MM.1S (cell line): ENCODE measurements at regions not wholly inside any gene's neighbourhood (a gene's known extent, or its start where the extent isn't known, plus 50 kb on each side); places are given as distances from the start of the nearest gene placed in this dataset.

Experiments
- DNase-seq: peaks from one replicate; pipeline ENCODE4 v3.0.0-alpha.2; 2015
- H2AFZ ChIP-seq: fragments of 300-600 bp; sonication (generic); 2 replicates; pipeline ENCODE4 v1.6.0; 2016; ENCODE audit warnings: antibody characterized with exemption, low read length
- H3F3A ChIP-seq: fragments of 300-600 bp; sonication (generic); 2 replicates; pipeline ENCODE4 v1.6.1; 2016; ENCODE audit warnings: mild to moderate bottlenecking, antibody characterized with exemption, low read length, moderate library complexity, mixed read lengths; ENCODE audit not compliant: insufficient read depth
- H3K27ac ChIP-seq: fragments of 300-600 bp; sonication (generic); 2 replicates; pipeline ENCODE4 v1.5.1; 2016; ENCODE audit warnings: mild to moderate bottlenecking, low read length
- H3K27me3 ChIP-seq: fragments of 300-600 bp; sonication (generic); replicated peaks from 2 replicates; pipeline ENCODE4 v1.6.0; 2016; ENCODE audit warnings: low read length; ENCODE audit not compliant: insufficient read depth
- H3K36me3 ChIP-seq: fragments of 300-600 bp; sonication (generic); replicated peaks from 2 replicates; pipeline ENCODE4 v1.6.1; 2016; ENCODE audit warnings: mild to moderate bottlenecking, low read length, mixed read lengths; ENCODE audit not compliant: insufficient read depth
- H3K4me1 ChIP-seq: fragments of 300-600 bp; sonication (generic); 2 replicates; pipeline ENCODE4 v1.6.1; 2016; ENCODE audit warnings: low read length, mixed read lengths
- H3K4me2 ChIP-seq: fragments of 300-600 bp; sonication (generic); 2 replicates; pipeline ENCODE4 v1.6.0; 2016; ENCODE audit warnings: low read depth, low read length
- H3K4me3 ChIP-seq: fragments of 300-600 bp; sonication (generic); 2 replicates; pipeline ENCODE4 v1.5.1; 2016; ENCODE audit warnings: low read length, mixed read lengths
- H3K79me2 ChIP-seq: fragments of 300-600 bp; sonication (generic); 2 replicates; pipeline ENCODE4 v1.6.1; 2016; ENCODE audit warnings: mixed run types, low read length, mixed read lengths
- H3K9ac ChIP-seq: fragments of 300-600 bp; sonication (generic); 2 replicates; pipeline ENCODE4 v1.6.1; 2016; ENCODE audit warnings: low read length, mixed read lengths
- H3K9me2 ChIP-seq: fragments of 300-600 bp; sonication (generic); replicated peaks from 2 replicates; pipeline ENCODE4 v1.6.1; 2016; ENCODE audit warnings: mild to moderate bottlenecking, low read length, mixed read lengths; ENCODE audit not compliant: insufficient read depth
- H3K9me3 ChIP-seq: fragments of 300-600 bp; sonication (generic); replicated peaks from 2 replicates; pipeline ENCODE4 v1.6.1; 2016; ENCODE audit warnings: mild to moderate bottlenecking, low read length, mixed read lengths; ENCODE audit not compliant: insufficient read depth
- H4K20me1 ChIP-seq: fragments of 300-600 bp; sonication (generic); 2 replicates; pipeline ENCODE4 v1.6.1; 2016; ENCODE audit warnings: mild to moderate bottlenecking, low read length, moderate library complexity, mixed read lengths; ENCODE audit not compliant: insufficient read depth
- CTCF ChIP-seq: fragments of 300-600 bp; sonication (generic); IDR thresholded peaks from 2 replicates; pipeline ENCODE4 v1.5.1; 2016; ENCODE audit warnings: antibody characterized with exemption, low read length, mixed read lengths
- EZH2 ChIP-seq: fragments of 300-600 bp; sonication (generic); optimal IDR thresholded peaks from 2 replicates; pipeline ENCODE3; 2017; ENCODE audit warnings: low read depth, mild to moderate bottlenecking, antibody characterized with exemption, low read length, mixed read lengths
- EZH2phosphoT487 ChIP-seq: fragments of 300-600 bp; sonication (generic); IDR thresholded peaks from 2 replicates; pipeline ENCODE4 v1.6.1; 2018; ENCODE audit warnings: antibody characterized with exemption, low read length

DNA sequence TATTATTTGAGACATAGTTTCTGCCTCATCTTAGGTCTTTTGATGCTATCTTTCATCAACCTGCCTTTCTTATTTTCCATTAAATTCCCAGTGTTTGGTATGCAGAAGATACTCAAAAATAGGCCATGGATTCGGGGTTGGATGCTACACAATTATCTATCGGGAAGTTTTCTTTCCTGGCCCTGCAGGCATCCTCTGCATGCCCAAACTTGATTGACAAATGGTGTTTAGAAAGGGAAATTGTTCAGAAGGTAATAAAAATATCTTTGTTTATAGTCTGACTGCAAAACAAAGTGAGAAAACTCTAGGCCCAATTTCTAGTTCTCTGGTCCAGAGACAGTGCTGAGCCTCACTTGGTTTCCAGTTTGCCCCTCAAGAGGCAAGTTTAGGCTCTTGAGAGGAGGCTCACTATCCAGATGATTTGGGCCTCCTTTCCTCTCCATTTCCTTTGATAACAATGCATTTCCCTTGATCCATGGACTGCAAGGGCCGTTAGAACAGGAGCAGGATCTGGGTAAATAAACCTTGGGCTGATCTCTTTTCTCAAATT lies 157.1 kb upstream of the DPH6 start:
- DNase-seq, result no peak
- Histone ChIP-seq H3K9me2 (no peaks in the 10 kb centered on the region), H3K36me3 (no peaks in the 10 kb centered on the region), H3K4me3 (no peak overlapping the region), H3K27me3 (no peaks in the 10 kb centered on the region), H3K9ac (no peak overlapping the region), H3K9me3 (no peaks in the 10 kb centered on the region), H3F3A (no peaks in the 10 kb centered on the region), H3K79me2 (no peaks in the 10 kb centered on the region), H4K20me1 (no peaks in the 10 kb centered on the region), H2AFZ (no peak overlapping the region), H3K27ac (no peak overlapping the region), H3K4me1 (no peaks in the 10 kb centered on the region), H3K4me2 (no peak overlapping the region)
- TF ChIP-seq EZH2 (no peak), EZH2phosphoT487 (no peak), CTCF (no peak)

GRCh38 chr15:35705030-35705883 lies 159.3 kb upstream of the DPH6 start:
- Histone ChIP-seq H3K27ac (no peak overlapping the region), H3K79me2 (no peaks in the 10 kb centered on the region), H3K4me1 (no peaks in the 10 kb centered on the region), H3F3A (no peaks in the 10 kb centered on the region), H2AFZ (no peak overlapping the region), H3K9me2 (no peaks in the 10 kb centered on the region), H3K4me3 (no peak overlapping the region), H4K20me1 (no peaks in the 10 kb centered on the region), H3K9ac (no peak overlapping the region), H3K27me3 (no peaks in the 10 kb centered on the region), H3K9me3 (no peaks in the 10 kb centered on the region), H3K4me2 (no peak overlapping the region), H3K36me3 (no peaks in the 10 kb centered on the region)
- TF ChIP-seq CTCF, result no peak
- TF ChIP-seq EZH2, result no peak
- no peak for TF ChIP-seq EZH2phosphoT487
- DNase-seq, result no peak

DNA sequence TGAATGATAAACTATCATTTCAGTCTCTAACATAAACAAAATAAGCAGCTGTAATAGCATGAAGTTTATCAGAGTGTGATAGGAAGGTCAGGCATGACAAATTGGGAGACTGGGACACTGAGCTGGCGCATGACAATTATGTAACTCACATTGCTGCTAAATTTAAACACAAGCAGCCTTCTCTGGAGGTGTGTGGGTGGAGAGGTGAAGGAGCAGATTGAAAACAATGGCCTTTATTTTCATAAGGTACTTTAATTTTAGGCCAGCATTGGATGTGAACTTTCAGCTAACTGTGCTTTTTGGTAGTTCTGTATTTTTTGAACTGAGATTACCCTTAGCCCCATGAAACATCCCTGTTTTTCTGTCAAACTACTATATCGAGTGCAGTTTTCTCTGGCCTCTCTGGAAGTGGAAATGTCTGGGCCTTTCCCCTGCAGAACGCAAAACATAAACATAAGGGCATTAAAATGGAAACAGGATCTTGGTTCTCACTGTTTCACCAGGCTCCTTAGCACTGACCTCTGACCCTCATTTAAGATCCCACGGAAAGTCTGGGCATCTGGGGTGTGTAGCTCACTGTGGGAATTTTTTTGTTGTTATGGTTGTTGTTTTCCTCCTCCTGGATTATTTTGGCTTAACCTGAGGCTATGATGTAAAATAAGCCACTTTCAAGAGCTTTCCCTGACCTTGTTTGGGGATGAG lies 160.1 kb upstream of the DPH6 start:
- H3K27me3 ChIP-seq, result no peaks in the 10 kb centered on the region
- H3K4me2 ChIP-seq, result no peak overlapping the region
- H3K4me1 ChIP-seq, result no peaks in the 10 kb centered on the region
- no peak overlapping the region for H3K9ac ChIP-seq
- H3K9me2 ChIP-seq, result no peaks in the 10 kb centered on the region
- TF ChIP-seq CTCF, result no peak
- TF ChIP-seq EZH2phosphoT487, result no peak
- no peak for TF ChIP-seq EZH2
- H3K27ac ChIP-seq, result no peak overlapping the region
- no peaks in the 10 kb centered on the region for H3K79me2 ChIP-seq
- no peak overlapping the region for H3K4me3 ChIP-seq
- H2AFZ ChIP-seq, result no peak overlapping the region
- H3K36me3 ChIP-seq, result no peaks in the 10 kb centered on the region
- no peaks in the 10 kb centered on the region for H3F3A ChIP-seq
- H4K20me1 ChIP-seq, result no peaks in the 10 kb centered on the region
- no peaks in the 10 kb centered on the region for H3K9me3 ChIP-seq
- DNase-seq, result no peak
